GM19324 (cell line): ENCODE measurements at regions not wholly inside any gene's neighbourhood (a gene's known extent, or its start where the extent isn't known, plus 50 kb on each side); places are given as distances from the start of the nearest gene placed in this dataset.
"Not testable (repeated sequence)": the region's sequence is repeated elsewhere in the genome, so short reads cannot be mapped to it uniquely, and the experiment has no call there.

ENCODE experiments used
- ATAC-seq: cut with Tn5 transposase; IDR thresholded peaks from one replicate; pipeline ENCODE4 v1.9.1; 2021; ENCODE audit warnings: mild to moderate bottlenecking, moderate library complexity; ENCODE audit not compliant: unreplicated experiment, low FRiP score

DNA sequence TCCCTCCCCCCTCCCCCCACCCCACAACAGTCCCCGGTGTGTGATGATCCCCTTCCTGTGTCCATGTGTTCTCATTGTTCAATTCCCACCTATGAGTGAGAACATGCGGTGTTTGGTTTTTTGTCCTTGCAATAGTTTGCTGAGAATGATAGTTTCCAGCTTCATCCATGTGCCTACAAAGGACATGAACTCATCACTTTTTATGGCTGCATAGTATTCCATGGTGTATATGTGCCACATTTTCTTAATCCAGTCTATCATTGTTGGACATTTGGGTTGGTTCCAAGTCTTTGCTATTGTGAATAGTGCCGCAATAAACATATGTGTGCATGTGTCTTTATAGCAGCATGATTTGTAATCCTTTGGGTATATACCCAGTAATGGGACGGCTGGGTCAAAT is 76.5 kb upstream of the DNAH5 start:
- not testable (repeated sequence) for ATAC-seq

DNA sequence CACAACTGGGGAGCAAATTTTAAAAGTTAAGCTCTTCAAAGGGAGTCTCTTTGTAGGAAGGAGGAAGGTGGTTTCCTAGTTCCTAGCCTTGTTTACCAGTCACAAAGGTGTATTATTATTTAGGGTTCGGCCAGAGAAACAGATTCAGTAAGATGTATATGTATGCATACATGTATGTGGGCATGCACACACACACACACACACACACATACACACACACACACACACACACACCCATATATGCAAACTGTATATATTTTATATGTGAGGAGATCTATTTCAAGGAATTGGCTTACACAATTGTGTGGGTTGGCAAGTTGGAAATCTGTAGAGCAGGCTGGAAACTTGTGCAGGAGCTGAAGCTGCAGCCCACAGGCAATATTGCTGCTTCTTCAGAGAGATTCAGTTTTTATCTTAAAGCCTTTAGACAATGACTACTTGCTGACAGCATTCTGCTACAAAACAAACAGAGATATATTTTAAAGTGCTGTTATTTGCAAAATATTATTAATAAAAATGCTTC is 75.3 kb upstream of the DNAH5 start:
- no peak for ATAC-seq

DNA sequence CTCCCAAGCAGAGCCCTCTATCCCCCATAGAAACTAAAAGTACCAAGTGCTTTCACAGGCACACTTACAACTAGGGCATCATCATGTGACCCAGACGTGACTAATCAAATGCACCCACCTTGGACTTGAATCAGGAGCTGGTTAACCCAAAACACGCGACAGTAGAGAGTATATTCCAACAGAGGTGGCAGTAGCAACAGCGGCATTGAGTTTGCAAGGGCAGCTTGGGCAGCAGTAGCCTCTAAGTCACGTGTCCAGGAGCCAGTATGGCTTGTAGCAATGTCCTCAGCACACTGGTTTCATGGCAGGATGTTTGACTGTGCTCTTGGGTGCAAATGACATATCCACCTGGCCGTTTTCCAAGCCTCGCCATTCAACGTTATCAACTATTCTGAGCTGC is 73.4 kb upstream of the DNAH5 start:
- no peak for ATAC-seq

DNA sequence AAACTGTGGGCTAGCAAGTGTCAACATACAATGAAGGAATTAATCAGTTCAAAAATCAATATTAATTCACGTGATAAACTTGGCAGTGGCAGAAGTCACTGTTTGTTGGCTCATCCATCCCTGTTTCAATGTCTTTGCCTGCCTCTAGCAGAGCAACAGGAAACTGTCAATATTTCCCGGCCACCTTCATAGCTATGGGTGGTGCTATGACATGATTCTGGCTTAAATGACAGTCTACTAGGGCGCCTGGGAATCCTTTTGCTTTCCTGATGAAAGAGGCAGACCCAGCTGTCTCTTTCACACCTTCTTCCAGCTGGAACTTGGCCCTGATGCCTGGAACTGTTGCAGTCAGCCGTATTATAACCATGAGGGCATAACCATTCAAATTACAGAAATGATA is 72.1 kb upstream of the DNAH5 start:
- ATAC-seq, result no peak

DNA sequence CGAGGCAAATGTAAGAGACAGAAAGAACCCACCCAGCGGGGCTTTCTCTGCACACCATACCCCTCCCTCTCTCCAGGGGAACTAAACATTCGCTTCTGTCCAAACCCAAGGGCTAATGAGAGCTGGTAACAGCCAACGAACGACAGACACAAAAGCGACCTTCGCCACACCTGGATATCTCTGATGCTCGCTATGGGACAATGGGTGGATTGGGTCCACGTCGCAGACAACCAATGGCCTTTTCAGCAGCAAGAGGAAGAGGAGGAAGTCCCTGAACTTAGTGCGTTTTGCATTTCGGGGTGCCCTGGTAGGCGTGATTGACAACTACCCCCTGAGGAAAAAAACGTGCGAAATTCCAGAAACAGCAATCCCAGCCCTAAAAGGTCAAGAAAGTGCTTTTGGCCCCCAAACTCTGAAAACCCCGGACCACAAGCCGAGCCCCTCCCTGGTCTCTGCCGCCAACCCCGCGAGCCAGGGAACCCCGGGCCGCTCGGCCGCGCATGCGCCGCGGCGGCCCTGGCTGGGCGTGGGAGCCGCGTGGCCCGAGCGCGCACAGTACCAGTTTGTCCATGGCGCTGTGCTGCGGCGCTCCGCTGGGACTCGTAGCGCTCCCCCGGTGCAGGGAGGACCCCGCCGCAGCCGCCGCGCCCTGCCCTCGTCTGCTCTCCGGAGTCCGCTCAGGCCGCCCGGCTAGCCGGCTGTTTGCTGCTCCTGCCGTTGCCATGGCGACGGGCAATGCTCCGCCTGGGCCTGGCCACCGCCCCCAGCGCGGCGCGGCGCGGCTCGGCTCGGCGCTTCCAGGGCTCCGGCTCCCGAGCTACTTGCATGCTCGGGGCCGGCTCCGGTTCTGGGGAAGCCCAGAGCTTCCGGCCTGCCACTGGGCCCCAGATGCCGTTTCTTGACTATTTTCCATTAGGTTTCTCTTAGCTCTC is 66.9 kb upstream of the DNAH5 start:
- peak; percentile 96 for ATAC-seq

DNA sequence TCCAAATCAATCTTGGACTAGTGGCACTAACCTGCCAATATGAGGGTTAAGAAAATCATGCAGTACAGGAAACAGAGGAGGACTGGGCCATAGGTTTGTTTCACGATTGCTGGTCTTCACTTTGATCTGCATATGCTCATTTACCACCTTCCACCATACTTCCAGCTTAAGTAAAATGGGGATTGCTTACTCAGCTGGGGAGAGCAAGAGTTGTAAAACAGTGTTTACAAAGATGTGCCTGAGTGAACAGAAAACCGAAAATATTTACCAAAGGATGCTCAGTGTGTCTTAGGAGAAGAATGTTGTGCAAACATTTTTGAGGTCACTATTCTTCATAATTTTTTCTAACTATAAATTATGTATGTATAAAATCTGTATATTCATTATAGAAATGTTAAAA is 65.1 kb upstream of the DNAH5 start:
- ATAC-seq, result no peak

DNA sequence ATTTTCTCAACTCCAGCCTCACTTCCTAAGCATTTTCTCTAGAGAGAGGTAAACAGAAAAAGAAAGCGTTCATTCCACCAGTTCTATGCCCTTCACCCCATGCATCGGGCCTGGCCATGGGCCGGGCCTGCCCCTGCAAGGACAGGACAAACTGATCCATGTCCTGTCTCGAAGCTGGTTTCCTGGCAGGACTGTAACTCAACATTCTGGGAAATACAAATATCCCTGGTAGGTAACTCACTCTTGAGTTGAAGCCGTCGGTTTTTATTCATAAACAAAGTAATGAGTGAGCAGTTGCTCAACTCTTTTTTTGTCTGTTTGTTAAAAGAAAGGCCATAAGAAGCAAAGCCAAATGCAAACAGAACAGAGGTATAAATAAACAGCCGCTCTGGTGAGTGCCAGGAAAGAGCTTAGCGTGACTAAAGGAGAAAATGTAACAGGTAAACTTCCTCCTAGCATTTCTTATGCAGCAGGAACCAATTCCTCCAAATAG is 64.4 kb upstream of the DNAH5 start:
- ATAC-seq, result no peak

DNA sequence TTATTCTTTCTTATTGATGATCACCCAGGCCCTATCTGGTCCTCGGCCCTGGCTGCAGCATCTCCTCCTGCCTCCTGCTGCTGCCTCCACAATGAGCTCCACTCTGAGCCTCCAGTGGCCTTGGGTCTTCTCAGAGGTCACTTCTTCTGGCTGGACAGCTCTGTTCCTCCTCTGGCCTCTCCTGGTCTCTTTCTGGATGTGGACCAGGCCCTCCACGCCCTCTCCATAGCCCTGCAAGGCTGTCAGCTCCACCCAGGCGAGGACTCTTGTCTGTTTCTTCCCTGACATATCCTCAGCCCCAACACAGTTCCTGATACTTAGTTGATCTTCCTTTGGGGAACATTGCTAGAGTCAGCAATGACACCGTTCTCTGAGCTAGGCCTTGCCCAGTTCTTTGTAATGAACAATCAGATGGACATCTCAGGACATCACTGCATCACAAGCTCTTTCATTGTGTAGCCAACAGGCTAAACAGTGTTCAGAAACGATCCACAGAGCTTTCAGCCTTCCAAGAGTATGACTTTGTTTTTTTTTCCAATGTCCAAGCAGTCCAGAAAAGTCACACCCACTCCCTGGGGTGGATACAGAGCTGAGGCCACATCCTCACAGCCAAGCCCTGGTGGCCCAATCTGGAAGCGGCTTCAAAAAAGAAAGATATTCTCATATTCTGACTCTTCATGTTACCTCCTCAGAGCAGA is 62.5 kb upstream of the DNAH5 start:
- ATAC-seq, result no peak

DNA sequence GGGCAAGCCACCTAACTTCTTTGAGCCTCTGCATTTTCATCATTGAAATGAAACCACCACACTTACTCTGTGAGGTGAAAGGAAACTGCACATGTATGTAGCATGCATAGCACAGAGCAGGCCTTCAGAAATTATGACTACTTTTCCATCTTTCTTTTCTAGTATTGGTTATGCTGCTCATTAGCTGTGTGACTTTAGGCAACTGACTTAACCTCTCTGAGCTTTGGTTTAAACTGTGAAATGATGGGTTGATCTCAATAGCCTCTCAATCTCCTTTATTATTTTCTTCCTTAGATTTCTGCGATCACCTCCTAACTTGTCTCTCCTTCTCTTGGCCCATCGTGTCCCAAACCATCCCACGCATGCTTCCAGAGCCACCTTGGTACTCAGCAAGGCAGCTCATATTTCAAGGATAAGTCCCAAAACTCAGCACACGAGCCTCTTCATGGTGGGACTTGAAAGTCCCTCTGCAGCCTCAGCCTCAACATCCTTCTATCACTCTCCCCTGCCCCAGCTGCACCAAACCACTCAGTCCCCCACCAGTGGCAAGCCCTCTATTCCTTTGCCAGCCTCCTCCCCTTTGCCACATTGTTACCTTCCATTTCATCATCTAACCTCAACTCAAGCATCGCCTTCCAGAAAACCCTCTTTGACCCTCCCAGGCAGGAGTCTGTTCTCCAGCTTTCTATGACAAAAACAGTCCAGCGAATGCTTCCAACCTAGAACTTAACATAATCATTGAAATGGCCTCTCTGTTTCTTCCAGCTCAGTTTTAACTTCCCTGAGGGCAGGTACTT is 60.3 kb upstream of the DNAH5 start:
- ATAC-seq, result no peak

DNA sequence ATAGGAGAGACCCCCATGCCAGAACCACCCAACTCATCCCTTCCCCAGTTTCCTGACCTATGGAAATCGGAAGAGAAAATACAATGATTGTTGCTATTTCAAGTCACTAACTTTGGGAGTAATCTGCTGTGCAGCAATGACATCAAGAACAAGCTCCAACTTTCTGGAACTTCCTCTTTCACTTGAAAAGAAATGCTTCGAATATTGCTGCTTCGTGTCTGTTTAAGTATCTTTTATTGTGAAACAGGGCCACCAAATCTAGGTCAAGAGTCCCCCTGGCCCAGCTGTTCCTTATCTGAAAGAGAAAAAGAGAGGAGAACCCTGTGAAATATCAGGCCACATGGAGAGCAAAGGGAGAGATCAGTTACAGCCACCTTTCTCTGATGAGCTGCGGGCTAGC is 59.4 kb upstream of the DNAH5 start:
- ATAC-seq, result no peak

DNA sequence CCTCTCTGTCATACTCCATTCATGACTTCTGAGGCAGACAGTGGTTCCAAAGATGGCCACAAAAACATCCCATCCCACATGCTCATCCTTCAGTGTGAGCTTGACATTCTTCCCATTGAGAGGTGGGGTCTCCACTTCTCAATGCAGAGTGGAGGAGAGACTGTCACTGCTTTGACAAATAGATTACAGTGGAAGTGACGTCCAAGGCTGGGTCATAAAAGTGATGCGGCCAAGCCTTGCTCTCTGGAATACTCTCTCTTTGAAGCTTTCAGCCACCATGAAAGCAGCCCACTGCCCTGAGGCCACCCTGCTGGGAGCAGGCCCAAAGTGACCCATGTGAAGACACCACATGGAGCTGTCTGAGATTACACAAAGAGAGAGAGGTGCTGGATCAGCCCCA is 59.0 kb upstream of the DNAH5 start:
- no peak for ATAC-seq

DNA sequence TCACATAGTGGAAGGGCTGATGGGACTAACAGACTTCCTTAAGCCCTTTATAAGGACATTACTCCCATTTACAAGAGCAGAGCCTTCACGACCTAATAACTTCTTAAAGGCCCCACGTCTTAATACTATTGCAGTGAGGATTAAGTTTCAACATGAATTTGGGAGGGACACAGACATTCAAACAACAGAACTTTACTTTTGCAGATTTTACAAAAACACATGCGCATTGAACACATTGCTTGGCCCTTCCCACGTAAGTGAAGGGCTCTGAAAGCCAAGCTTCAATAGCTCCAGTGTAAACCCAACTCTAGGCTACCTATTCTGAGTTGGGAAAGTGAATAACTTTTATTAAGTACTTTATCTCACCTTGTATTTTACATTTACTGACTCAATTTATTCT is 53.8 kb upstream of the DNAH5 start:
- no peak for ATAC-seq

DNA sequence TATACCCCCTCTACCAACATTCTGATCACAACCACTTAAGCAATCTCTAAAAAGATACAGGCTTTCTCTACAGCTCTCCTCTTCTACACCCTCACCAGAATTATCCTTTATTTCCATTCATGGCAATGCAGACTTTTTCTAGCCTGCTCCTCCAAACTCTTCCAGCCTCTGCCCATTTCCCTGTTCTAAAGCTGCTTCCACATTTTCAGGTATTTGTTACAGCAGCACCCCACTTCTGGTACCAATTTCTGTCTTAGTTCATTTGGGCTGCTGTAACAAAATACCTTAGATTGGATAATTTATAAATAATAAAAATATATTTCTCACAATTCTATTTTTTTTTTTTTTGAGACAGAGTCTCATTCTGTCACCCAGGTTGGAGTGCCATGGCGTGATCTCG is 53.0 kb upstream of the DNAH5 start:
- no peak for ATAC-seq

DNA sequence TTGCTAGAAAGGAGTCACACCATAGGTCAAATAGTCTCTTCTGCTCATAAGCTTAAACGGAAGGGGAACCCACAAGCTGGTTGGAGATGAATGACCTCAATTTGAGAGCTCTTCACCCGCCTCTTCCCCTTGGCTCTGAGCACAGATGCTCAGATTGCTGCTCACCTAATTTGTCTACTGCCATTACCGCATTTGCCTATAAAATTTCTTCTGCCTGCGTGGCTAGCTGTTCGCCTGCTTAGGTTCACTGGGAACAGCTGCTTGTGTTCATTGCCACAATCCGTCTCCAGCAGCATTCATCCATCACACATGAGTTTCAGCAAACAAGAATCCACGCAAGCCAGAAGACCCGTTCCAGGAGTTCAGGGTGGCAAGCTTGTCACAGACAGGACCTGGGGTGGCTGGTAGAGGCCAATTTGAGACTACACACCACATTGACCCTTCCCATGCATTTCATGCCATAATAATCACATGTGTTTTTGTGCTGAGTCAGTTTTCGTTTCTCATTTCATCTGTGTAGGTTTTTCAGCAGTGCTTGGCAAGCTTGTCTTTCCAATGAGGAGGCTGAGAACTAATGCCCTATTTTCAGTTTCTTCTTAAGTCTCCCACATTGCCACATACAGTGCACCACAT is 50.2 kb upstream of the DNAH5 start:
- no peak for ATAC-seq
